Activated T-cell treated with anti-CD3 and anti-CD28 coated beads, Interleukin-2, amount 50 U/mL, for 48 hours (primary cell): ENCODE measurements at regions not wholly inside any gene's neighbourhood (a gene's known extent, or its start where the extent isn't known, plus 50 kb on each side); places are given as distances from the start of the nearest gene placed in this dataset.
"Not testable (repeated sequence)": the region's sequence is repeated elsewhere in the genome, so short reads cannot be mapped to it uniquely, and the experiment has no call there.

Experiments
- DNase-seq, 2 experiments: peaks; one replicate each; pipeline ENCODE4 v3.0.0-alpha.2; 2020

DNA sequence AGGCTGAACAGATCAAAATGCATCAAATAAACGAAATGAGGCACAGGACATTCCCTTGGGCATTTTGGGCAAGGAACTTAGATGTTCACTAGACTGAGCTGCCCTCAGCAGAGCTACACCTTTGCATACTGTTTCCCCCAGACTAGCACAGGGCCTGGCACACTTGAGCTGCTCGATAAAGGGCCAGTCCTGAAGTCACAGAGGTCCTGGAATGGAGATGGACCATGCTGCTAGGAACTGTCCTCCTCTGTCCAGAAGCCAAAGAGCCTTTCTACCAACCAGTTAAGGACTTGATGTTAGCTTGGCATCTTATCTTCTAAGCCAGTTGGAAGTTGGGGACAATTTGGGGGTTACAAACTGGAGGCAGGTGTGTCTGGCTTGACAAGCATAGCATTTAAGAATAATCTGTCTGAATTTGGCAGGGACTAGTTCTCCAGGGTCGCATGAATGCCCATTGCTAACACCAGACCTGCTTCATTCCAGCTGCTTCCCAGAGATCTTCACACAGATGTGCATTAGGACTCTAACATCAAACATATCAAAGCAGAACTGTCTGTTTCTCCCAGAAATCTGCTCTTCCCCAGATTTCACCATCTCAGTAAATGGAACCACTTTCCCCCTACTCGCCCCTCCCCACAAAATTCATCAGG, 152.2 kb upstream of the PDE1C start:
- DNase-seq = no peak

DNA sequence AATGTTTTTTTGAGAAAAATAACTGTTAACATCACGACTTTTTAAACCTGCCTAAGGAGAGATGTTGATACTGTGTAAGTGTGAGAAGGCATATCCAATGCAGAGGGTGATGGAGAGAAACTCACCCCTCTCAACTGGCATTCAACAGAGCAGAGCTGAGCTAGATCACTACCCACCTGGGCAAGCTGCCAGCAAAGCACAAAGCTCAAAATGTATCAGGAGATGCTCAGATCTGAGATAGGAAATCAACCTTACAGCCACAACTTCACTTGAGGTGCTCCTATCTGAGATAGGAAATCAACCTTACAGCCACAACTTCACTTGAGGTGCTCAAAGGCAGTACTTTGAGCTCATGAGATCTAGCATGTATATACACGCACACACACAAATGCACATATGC, 151.5 kb upstream of the PDE1C start:
- DNase-seq = no peak

DNA sequence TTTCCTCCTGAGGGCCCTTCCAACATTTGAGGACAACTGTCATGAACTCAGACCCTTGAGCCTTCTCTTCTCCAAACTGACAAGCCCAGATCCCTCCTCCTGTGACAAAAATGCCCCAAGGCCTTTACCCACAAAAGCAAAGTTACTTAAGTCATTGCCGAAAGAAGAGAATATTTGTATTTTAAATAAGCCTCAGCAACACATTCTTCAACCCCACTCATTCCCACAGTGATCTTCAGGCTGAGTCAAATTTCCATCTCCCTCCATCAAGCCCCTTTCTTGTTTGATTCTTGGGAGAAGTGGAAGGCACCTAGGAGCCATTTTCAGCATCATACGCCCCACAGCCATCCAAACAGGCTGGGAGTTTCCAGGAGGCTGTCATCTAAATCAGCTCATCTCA, 150.8 kb upstream of the PDE1C start:
- DNase-seq = no peak

DNA sequence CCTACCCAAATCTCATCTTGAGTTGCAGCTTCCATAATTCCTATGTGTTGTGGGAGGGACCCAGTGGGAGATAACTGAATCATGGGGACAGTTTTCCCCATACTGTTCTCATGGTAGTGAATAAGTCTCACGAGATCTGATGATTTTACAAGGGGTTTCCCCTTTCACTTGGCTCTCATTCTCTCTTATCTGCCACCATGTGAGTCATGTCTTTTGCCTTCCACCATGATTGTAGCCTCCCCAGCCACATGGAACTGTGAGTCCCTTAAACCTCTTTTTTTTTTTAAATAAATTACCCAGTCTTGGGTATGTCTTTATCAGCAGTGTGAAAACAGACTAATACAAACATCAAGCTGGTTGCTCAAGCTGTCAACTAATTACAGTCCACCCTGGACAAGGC, 149.6 kb upstream of the PDE1C start:
- DNase-seq = not testable (repeated sequence)

DNA sequence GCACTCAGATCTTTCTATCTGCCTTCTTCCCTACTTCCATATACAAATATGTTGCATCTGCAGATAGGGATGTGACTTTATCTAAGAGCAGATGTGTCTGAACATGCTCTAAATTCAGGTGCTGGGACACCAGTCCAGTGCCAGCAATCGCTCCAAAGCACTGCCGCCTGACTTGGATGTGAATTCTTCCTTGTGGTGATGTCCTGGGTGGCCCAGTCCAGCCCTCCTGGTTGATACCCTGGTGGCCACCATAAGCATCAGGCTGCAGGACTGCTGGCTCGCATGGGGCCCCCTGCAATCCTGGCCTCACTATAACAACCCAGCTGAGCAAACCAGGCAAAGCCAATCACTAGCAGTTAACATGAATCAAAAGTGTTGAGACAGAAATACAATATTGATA, 149.2 kb upstream of the PDE1C start:
- no peak for DNase-seq

DNA sequence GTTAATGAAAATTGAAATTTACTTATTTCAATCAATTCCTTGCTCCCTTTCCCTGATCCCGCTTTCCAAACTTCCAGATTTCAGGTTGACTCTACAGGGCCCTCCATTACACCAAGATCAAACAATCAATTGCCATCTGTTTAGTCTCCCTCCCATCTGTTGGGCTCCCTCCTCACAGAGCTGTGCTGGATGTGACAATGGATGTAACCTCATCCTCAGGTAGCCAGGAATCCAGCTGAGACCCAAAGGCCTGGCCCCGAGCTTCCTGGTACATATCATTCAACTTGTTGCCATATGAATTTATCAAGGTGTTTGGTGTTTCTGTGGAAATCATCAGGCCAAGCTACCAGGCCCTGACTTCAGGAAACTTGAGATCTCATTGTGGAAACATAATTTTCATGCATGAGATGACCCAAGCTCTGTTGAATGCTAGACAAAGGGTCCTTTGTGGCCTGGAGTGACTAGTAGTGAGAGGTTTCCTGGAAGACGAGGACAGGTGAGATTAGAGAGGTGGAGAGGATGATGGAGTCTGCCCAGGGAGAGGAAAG, 148.6 kb upstream of the PDE1C start:
- no peak for DNase-seq

DNA sequence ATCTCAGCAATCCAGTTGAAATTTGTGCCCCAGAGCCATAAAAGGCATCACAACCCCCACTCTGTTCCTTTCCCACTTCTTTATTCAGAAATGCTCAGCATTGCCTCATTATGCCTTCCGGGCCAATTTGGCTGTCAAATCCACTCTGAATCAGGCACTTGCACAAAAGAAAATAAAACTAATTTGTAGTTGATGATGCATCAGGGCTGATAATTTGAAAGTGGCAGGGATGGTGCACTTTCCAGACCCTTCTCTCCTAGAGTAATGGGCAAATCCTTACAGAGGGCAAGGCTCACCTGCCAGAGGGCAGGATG, 147.9 kb upstream of the PDE1C start:
- no peak for DNase-seq

DNA sequence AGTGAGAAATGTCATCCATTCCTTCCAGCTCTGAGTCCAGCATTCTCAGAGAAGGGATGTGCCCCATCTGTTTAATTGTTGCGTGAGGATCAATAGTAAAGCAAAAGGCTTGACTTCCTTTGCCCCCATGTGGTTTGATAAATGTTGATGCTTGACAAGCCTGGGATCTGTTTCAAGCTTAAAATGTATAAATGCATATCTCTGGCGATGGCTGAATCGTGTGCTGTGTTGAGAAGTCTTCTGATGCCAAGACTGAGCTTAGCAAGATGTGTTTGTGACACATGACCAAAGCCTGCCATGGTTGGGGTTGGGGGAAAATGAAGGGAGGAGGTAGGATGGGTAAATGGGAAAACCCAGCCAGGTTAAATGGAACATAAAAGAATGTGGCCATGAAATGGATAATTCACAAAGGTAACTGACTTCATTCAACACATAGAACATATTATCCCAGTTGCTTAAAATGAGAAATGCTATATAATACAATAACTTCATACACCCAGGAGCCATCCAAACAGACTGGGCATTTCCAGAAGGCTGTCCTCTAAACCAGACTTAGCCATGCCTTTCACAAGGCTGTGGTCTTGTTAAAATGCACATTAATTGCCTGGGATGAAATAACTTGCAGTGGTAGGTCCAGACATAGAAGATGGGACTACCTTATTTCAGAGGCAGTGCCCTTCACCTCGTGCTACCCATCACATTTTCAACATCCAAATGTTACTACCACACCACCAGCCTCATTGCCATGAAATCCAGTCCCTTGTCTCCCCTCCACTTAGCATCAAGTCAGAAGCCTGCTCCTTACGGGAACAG, 147.3 kb upstream of the PDE1C start:
- no peak for DNase-seq

DNA sequence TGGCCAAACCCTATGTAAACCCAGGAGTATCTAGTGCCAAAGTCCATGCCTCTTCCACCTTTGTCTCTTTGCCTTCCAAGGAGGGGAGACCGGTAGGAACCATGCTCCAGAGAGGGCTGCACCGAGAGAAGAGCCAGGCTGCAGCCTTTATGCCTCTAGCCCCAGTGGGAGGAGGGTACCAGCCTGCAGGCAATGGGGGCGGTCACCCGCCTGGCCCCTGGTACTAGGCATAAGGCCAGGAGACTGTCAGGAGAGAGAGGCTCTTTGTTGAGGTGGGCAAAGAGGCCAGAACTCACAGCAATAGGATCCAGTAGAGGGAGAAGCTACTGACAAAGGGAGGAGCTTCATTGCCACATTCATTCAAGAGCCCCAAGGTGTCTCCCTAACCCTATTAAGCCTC, 146.6 kb upstream of the PDE1C start:
- DNase-seq = no peak

DNA sequence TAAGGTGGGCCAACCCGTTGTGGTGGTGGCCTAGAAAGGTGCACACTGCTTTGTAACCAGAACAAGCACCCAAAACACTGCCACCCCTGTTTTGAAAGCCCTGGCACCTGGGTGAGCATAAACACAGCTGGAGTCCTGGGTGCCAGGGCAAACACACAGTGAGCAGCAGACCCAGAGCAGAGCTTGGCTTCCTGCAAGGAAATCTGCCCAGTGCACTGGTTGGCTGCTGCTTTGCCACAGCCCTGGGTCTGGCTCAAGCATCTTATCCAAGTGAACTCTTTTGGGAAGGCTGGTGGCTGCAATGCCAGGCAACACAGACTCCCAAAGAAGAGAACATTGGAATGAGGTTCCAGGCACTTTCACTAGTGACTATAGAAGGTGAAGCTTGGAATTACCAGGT, 145.5 kb upstream of the PDE1C start:
- no peak for DNase-seq

DNA sequence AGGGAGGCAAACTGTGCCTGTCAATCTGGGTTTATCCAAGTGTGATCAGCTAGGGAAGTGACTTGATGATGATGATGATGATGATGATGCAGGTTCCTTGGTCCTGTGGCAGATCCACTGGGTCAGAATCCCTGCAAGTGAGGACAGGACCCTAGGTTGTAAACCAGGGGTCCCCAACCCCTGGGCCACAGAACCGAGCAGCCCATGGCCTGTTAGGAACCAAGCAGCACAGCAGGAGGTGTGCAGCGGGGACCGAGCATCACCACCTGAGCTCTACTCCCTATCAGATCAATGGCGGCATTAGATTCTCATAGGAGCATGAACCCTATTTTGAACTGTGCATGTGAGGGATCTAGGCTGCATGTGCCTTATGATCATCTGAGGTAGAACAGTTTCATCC, 144.7 kb upstream of the PDE1C start:
- DNase-seq = no peak

DNA sequence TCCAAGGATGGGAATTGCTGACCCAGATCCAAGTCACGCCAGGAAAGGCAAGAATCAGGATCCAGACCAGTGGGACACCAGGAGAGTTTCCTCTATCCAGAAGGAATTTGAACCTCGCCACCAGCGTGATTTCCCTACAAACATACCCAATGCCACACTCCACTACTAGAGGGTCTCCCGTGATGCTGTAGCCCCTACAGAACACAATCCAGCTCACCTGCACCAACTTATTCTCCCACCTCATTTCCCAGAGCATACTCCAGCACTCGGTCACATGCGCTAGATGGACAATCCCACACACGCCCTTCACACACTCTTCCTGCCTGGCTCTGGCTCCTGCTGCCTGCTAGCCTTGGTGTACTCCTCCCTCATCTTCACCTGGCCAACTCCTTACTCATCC, 142.1 kb upstream of the PDE1C start:
- no peak for DNase-seq

DNA sequence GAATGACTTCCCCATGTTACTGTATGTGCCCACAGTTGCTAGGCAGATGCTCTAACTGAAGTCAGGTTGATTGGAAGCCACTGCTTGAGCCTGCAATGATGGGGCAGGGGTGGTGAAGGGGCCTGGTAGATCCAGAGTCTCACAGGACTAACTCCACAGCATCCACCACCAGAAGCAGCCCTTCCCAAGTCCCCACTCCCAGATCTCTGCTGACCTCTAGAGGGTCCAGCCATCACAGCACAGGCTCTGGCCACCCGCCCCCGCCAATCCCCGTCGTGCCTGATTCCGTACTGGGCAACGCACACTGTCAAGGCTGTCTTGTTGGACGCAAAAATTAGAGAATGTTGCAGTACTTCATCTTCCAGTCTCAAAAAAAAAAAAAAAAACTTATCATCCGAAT, 136.8 kb upstream of the PDE1C start:
- DNase-seq = no peak

DNA sequence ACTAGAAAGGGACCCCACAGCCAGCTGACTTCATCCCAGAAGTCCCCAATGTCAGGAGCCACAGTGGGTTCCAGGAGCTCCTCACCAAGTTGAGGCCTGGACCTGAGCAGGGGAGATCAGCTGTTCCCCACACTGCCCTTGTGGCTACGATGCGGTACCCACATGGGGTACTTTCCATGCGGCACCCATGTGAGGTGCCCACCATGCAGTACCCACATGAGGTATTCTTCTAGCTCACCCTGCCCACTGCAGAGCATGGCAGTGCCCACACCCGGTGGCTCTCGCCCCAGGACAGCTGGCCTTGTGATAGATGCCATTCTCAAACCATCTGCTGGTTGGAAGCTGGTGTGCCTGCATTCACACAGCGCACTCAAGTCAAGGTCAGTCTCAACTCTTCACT, 136.3 kb upstream of the PDE1C start:
- no peak for DNase-seq

DNA sequence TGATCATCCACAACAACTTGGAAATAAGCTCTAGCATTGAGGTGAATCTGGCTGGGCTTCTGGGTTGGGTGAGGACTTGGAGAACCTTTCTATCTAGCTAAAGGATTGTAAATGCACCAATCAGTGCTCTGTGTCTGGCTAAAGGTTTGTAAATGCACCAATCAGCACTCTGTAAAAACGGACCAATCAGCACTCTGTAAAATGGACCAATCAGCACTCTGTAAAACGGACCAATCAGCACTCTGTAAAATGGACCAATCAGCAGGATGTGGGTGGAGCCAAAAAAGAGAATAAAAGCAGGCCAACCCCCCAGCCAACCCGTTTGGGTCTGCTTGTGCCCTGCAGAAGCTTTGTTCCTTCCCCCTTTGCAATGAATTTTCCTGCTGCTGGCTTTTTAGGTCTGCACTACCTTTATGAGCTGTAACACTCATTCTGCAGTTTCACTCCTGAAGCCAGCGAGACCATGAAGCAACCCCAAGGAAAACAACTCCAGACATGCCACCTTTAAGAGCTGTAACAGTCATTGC, 135.2 kb upstream of the PDE1C start:
- DNase-seq = not testable (repeated sequence)

DNA sequence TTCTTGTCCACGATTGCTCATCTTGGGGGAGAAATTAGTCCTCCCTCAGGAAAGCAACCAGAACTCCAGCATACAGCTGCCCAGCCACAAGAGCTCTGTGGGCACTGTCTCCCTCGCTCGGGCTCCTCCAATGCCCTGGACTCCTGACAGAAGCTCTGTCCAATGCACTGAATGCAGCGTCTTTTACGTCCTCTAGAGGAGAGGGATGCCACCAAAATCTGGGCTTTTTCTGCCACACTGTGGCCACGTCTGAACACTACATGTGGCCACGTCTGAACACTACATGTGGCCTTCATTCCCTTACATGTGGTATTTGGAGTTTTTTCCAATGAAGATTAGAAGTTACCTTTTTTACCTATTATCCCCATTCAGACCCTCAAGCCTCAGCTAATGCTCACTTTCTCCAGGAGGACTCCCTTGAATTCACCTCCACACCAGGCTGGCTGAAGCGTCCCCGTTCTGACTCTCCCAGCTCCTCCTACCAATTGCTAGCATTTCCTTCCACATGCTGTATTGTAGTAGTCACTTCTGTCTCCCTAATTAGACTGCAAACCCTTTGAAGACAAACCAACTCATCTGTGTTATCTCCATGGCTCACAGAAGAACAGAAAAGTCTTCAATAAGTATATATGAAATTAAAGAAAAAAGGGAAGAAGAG, 134.3 kb upstream of the PDE1C start:
- DNase-seq = no peak

DNA sequence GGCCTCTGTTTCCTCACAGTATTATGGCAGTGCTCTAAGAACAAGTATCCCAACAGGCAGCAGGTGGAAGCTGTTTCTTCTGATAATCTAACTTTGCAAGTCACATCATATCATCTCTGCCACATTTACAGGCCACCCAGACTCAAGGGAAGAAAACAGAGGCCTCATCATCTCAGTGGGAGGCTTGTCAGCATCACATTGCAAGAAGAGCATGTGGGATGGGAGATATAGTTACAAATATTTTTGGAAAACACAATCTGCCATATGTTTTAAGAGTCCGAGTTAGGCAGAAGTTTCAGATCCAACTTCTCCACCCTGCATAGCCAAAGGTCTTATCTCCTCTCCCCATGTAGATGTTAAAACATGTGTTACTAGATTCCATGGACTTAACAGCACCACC, 130.4 kb upstream of the PDE1C start:
- no peak for DNase-seq

DNA sequence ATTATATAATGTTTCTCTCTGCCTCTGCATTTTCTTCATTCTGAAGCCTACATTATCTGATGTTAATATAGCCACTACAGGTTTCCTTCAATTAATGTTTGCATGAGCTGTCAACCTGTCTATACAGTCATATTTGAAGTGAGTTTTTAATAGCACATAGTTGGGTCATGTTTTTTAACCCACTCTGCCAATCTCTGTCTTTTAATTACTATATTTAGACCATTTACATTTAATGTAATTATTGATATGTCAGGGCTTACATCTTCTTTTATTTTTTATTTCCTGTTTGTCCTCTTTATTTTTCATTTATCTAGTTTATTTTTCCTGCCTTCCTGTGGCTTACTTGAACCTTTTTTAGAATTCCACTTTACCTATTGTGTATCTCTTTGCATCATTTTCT, 124.3 kb upstream of the PDE1C start:
- DNase-seq = no peak

DNA sequence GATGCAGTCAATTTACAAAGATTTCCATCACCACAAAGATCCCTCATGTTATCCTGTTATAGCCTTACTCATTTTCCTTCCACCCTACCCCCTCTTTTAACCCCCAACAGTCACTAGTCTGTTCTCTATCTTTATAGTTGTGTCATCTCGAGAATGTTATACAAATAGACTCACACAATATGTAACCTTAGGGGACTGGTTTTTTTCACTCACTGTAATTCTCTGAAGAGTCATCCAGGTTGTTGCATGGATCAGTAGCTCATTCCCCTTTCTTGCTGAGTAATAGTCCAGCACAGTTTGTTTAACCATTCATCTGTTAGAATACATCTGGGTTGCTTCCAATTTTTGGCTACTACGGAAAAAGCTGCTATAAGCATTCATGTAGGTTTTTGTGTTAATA, 121.1 kb upstream of the PDE1C start:
- no peak for DNase-seq

DNA sequence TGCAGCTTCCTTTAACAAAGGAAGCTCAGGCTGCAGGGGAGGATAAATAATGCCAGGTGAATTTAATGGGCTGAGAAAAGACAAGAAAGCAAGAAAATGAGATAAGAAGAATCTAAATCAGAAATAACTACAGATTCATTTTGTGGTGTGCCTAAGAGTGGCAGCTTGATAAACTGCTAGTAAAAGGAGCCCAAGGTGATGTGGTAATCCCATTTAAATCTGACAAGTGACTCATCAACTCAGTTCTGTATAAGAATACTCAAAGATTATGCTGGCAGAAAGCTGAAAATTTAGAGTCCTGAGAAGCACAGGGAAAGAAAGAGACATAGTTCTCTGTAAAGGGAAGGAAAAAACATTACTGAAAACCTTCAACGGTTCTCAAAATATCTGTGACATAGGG, 109.4 kb upstream of the PDE1C start:
- DNase-seq = no peak

DNA sequence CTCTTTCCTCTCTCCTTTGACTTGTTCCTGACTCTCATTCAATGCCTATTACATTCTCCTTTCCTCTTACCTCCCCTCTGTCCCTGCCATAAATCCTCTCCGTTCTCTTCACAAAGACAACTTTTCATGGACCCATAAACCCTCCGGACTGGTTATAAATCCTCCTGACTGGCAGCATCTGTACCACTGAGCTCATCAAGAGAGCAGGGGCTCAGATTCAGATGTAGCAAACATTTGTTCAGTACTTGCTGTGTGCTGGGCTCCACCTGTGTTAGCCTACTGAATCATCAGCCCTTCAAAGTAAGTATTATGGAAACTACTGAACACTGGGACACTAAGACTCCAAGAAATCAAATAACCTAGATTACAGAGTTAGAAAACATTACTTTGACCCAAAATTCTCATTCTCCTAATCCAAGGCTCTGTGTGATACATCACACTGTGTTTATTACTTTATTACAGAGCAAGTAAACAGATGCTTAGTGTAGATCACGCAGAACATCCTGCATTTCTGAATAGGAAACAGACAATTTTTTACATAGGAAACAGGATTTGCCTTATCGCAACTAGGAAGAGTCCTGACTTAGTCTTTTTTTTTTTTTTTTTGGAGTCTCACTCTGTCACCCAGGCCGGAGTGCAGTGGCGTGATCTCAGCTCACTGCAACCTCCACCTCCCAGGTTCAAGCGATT, 108.6 kb upstream of the PDE1C start:
- no peak for DNase-seq

DNA sequence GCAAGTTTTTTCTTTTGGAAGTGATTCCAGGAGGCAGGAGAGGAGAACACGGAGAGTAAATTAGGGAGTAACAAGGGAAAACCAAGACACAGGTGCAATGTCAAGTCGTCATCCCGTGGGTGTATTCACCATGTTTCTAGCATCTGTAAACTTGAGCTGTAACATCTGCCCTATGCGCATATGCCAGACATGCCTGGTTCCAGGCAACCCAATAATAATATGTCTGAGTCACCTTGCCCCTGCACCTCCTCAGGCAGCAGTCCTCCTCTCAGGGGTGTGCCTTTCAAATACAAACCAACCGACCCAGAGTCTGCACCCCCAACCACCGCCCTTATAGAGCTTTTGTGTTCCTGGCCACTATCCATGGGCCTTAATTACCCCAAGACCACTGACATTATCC, 107.0 kb upstream of the PDE1C start:
- DNase-seq = no peak

DNA sequence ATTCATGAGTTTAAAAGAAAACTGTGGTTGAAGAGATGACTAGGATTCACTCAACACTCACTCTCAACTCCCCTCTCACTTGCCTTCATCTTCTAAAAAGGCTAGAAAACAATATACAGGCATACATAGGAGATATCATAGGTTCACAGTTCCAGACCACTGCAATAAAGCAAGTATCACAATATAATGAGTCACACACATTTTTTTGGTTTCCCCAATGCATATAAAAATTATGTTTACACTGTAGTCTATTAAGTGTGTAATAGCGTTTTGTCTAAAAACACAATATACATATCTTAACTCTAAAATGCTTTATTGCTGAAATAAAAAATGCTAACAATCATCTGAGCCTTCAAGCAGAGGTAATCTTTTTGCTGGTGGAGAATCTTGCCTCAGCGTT, 104.9 kb upstream of the PDE1C start:
- no peak for DNase-seq
